ENCODE measurements at regions not wholly inside any gene's neighbourhood (a gene's known extent, or its start where the extent isn't known, plus 50 kb on each side); places are given as distances from the start of the nearest gene placed in this dataset.

DNA sequence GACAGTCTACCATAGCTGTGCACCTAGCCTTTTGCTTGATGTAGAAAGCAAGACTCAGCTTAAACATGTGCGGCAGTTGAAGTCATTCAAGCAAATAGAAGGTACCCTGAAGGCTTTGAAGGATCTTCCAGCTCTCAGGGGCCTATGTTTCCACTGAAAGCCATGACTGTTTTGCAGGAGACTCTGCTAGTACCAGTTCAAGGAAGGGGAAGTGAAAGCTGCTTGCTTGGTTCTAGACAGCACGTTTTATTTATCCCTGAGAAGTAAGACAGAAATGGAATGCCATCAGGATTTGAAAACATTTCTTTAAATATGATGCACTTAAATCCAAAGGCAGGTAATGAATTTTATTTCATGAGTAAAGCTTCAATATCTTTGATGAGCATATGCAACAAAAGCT, 311.4 kb downstream of the PDCD6IP start:
- TF ChIP-seq, protein P1, sequence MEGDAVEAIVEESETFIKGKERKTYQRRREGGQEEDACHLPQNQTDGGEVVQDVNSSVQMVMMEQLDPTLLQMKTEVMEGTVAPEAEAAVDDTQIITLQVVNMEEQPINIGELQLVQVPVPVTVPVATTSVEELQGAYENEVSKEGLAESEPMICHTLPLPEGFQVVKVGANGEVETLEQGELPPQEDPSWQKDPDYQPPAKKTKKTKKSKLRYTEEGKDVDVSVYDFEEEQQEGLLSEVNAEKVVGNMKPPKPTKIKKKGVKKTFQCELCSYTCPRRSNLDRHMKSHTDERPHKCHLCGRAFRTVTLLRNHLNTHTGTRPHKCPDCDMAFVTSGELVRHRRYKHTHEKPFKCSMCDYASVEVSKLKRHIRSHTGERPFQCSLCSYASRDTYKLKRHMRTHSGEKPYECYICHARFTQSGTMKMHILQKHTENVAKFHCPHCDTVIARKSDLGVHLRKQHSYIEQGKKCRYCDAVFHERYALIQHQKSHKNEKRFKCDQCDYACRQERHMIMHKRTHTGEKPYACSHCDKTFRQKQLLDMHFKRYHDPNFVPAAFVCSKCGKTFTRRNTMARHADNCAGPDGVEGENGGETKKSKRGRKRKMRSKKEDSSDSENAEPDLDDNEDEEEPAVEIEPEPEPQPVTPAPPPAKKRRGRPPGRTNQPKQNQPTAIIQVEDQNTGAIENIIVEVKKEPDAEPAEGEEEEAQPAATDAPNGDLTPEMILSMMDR (IDR thresholded peaks at IDR 0.05): no peak
- no peak for TF ChIP-seq POLR2A (IDR thresholded peaks at IDR 0.05)

Data from tibial nerve (tissue), 3 donors.